Kidney epithelial cell (primary cell): ENCODE measurements at regions not wholly inside any gene's neighbourhood (a gene's known extent, or its start where the extent isn't known, plus 50 kb on each side); places are given as distances from the start of the nearest gene placed in this dataset.
"Not testable (repeated sequence)": the region's sequence is repeated elsewhere in the genome, so short reads cannot be mapped to it uniquely, and the experiment has no call there.

Experiments used
- DNase-seq: peaks from one replicate; pipeline ENCODE4 v3.0.0-alpha.2; 2010; ENCODE audit warnings: low read depth
- H3K27me3 ChIP-seq: 2 replicates; pipeline ENCODE4 v1.6.0; 2011; ENCODE audit warnings: low read length; ENCODE audit not compliant: control insufficient read depth, insufficient read depth
- H3K36me3 ChIP-seq: 2 replicates; pipeline ENCODE4 v1.5.1; 2011; ENCODE audit warnings: low read length; ENCODE audit not compliant: control insufficient read depth, insufficient read depth
- H3K4me3 ChIP-seq: 2 replicates; pipeline ENCODE4 v1.5.1; 2011; ENCODE audit warnings: low read depth, mild to moderate bottlenecking, control low read depth, low read length
- TF ChIP-seq, protein P1 (sequence below): IDR thresholded peaks from 2 replicates; pipeline ENCODE4 v1.5.1; 2011; ENCODE audit warnings: mild to moderate bottlenecking, moderate library complexity, low read length, control low read depth, inconsistent platforms; ENCODE audit not compliant: insufficient read depth, poor library complexity, severe bottlenecking

DNA sequence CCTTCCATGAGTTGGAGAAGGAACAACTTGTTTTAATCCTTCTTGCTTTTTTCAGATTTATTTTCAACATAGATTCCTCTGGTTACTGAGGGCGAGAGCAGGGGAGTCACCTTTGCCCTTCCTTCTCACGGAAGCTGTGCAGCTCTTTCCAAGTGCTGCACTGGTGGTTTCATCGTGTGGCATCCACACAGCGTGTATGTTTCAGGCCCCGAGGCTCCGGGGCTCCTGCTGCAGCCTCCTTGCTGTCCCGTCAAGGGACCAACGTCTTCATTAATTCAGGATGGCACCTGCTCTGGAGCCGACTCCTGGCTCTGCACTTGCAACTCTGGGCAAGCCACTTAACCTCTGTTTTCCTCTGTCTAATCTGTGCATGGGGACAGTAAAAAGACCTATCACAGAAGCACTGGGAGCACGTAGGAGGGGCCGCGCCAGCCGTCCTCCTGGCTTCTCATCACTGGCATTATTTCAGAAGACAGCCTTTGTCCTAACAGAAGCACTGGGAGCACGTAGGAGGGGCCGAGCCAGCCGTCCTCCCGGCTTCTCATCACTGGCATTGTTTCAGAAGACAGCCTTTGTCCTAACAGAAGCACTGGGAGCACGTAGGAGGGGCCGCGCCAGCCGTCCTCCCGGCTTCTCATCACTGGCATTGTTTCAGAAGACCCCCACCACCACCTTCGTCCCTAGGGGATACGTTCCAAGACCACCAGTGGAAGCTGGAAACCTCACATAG, 117.8 kb upstream of the NKX1-1 start:
- DNase-seq = no peak
- TF ChIP-seq, protein P1, sequence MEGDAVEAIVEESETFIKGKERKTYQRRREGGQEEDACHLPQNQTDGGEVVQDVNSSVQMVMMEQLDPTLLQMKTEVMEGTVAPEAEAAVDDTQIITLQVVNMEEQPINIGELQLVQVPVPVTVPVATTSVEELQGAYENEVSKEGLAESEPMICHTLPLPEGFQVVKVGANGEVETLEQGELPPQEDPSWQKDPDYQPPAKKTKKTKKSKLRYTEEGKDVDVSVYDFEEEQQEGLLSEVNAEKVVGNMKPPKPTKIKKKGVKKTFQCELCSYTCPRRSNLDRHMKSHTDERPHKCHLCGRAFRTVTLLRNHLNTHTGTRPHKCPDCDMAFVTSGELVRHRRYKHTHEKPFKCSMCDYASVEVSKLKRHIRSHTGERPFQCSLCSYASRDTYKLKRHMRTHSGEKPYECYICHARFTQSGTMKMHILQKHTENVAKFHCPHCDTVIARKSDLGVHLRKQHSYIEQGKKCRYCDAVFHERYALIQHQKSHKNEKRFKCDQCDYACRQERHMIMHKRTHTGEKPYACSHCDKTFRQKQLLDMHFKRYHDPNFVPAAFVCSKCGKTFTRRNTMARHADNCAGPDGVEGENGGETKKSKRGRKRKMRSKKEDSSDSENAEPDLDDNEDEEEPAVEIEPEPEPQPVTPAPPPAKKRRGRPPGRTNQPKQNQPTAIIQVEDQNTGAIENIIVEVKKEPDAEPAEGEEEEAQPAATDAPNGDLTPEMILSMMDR = no peak
- H3K36me3 ChIP-seq = no peaks in the 10 kb centered on the region
- no peak overlapping the region for H3K4me3 ChIP-seq
- peaks cover 35% of the 10 kb centered on the region for H3K27me3 ChIP-seq

DNA sequence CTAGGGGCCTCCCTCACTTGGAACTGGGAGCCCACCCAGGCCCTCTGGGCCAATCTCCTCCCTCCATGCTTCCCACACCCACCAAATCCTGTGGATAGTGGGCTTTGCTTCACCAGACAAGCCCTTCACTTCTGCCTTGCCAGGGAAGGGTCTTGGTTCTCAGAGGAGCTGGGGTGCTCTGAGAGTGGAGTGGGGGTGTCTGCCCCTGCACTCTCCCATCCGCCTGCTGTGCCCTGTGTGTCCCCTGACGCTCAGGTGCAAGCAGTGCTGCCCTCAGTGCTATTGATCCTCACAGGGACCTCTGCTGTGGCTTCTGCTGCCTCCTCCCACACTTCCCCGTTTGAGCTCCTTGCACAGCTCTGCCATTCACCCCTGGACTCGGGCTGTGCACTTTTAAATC, 117.3 kb upstream of the NKX1-1 start:
- TF ChIP-seq, protein P1 = no peak
- no peak overlapping the region for H3K4me3 ChIP-seq
- DNase-seq = no peak
- H3K27me3 ChIP-seq = peaks cover 37% of the 10 kb centered on the region
- H3K36me3 ChIP-seq = no peaks in the 10 kb centered on the region

DNA sequence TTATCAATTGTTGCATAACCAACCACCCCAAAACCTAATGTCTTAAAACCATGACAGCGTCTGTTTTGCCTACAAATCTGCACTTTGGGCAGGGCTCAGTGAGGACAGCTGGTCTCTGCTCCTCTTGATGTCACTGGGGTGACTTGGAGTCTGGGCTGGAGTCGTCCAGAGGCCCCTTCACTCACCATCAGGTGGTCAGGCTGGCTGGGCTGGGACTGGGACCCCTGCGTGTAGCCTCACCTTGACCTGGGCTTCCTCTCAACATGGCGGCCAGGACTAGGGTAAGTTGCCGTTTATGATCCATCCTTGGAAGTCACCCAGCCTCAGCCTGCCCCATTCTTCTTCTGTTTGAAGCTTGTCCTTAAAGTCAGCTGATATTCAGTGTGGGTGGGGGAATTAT, 116.8 kb upstream of the NKX1-1 start:
- DNase-seq = no peak
- TF ChIP-seq, protein P1 = no peak
- H3K27me3 ChIP-seq = peaks cover 33% of the 10 kb centered on the region
- H3K4me3 ChIP-seq = no peak overlapping the region
- H3K36me3 ChIP-seq = no peaks in the 10 kb centered on the region

DNA sequence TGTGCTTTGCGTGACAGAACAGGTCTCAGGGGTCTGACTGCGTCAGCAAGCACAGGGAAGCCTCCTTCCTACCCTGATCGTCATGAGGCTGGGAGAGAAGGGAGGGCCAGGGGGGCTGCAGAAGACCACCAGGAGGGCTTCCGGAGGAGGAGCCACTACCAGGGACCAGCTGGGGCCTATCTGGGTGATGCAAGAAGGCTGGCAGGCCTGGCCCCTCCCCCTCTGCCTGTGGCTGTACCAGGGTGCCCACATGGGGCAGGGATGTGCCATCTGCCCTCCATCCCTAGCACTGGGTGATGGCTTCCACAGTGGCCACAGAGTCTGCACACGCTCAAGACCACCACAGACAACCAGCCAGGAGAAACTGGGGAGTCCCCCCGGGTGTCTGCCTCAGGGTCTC, 116.4 kb upstream of the NKX1-1 start:
- TF ChIP-seq, protein P1 = no peak
- H3K27me3 ChIP-seq = peaks cover 37% of the 10 kb centered on the region
- DNase-seq = no peak
- no peak overlapping the region for H3K4me3 ChIP-seq
- H3K36me3 ChIP-seq = no peaks in the 10 kb centered on the region

DNA sequence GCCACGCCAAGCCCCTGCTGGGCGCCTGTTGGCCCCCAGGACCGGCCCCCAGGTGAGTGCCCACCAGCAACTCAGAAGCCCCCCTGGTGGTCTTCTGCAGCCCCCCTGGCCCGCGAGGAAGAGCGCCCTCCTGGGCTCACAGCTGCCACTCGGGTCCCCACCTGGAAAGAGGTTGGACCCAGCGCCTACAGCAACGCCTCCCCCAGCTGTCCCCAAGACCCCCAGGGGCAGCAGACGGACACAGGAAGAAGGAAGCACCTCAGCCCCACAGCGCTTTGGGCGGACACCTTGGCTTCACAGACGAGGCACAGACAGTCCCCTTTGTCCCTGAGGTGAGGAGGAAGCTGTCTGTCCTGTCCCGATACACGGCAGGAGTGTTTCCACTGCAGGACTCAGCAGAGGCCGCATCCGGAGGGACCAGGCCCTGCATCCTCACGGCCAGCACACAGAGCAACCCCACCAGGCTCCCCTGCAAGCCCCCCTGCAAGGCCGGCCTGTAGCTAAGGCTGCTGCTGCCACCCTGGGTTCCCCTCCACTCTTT, 115.6 kb upstream of the NKX1-1 start:
- no peak for DNase-seq
- Histone ChIP-seq H3K27me3 (peaks cover 44% of the 10 kb centered on the region), H3K36me3 (no peaks in the 10 kb centered on the region), H3K4me3 (no peak overlapping the region)
- TF ChIP-seq, protein P1 = no peak

DNA sequence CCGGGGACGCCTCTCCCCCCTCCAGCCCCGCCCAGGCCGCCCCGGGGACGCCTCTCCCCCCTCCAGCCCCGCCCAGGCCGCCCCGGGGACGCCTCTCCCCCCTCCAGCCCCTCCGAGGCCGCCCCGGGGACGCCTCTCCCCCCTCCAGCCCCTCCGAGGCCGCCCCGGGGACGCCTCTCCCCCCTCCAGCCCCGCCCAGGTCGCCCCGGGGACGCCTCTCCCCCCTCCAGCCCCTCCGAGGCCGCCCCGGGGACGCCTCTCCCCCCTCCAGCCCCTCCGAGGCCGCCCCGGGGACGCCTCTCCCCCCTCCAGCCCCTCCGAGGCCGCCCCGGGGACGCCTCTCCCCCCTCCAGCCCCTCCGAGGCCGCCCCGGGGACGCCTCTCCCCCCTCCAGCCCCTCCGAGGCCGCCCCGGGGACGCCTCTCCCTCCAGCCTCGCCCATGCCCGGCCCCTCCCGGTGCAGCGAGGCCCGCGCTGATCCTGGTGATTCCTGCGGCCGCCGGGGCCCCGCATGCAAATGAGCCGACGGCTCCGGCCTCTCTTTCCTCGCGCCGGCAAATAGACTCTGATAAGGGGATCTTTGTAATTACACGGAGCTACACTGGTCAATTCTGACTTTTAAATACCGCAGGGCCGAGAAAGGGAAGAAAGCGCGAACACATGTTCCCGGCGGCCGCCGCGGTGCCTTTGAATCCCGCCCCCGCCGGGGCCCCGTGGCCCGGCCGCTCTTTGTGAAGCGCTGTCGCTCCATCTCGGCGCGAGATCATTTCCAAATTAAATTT, 114.7 kb upstream of the NKX1-1 start:
- not testable (repeated sequence) for DNase-seq, H3K36me3 ChIP-seq, H3K4me3 ChIP-seq
- peaks cover 53% of the 10 kb centered on the region for H3K27me3 ChIP-seq
